ENCODE measurements at regions not wholly inside any gene's neighbourhood (a gene's known extent, or its start where the extent isn't known, plus 50 kb on each side); places are given as distances from the start of the nearest gene placed in this dataset.

DNA sequence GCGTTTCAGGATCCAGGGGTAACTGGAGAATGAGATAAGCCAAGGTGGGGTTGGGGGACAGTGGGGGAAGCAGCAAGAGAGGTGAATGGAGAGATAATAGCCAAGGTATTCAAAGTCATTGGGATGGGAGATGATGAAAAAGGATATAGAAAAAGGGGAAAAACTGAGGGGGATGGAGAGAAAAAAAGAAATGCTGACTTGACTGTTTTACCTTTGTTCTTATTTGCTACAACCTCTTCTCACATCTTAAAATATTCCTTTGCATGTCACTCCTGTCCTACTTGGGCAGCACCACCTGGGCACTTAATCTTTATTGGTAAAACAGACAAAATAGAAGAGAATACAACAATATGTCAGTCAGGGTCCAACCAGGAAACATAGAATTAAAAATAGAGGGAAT lies 56.0 kb upstream of the FNDC3A start:
- no peak for DNase-seq (ENCODE audit: extremely low read depth in 1 of 11, low read depth in 9 of 11, low spot score in 4 of 11)

DNA sequence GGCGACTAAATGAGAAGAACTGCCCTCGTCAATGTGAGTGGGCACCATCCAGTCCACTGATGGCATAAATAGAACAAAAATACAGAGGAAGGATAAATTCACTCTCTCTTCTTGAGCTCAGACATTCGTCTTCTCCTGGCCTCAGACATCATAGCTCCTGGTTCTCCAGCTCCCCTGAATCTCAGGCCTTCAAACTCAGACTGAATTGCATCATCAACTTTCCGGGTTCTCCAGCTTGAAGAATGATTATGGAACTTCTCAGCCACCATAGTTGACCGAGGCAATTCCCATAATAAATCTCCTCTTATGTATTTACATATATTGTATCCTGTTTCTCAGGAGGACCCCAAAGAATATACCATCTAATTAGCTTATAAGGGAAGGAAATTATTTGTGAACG lies 55.0 kb upstream of the FNDC3A start:
- no peak for DNase-seq (ENCODE audit: extremely low read depth in 1 of 11, low read depth in 9 of 11, low spot score in 4 of 11)

DNA sequence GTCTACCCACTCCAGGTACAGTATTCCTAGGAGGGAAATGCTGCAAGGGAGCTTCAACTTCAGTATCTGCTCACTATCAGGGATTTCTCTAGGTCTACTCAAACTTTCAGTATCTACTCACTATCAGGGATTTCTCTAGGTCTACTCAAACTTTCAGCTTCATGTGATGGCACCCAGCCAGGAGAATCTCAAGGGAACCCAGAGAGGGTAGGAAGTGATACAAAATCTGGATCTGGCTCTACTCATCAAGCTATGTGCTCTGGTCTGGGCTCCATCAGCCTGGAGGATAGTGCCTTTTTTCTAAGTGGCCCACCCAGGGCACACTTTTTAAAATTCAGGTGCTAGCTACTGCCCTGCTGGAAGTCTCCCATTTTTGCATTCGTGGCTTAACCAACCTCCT lies 52.3 kb upstream of the FNDC3A start:
- DNase-seq (ENCODE audit: extremely low read depth in 1 of 11, low read depth in 9 of 11, low spot score in 4 of 11) = no peak

- DNase-seq (ENCODE audit: extremely low read depth in 1 of 11, low read depth in 9 of 11, low spot score in 4 of 11) = no peak
Observed at GRCh38 chr13:48925001-48925400, 50.7 kb upstream of the FNDC3A start.

All from renal cortex interstitium (tissue), 11 donors.